Fibroblast of the aortic adventitia (primary cell): ENCODE measurements at regions not wholly inside any gene's neighbourhood (a gene's known extent, or its start where the extent isn't known, plus 50 kb on each side); places are given as distances from the start of the nearest gene placed in this dataset.
A peak's percentile ranks its signal among the peaks of the same experiment; 100 is the strongest.

Experiments used
- DNase-seq: peaks from one replicate; pipeline ENCODE4 v3.0.0-alpha.2; 2010; ENCODE audit warnings: low read depth
- H3K4me3 ChIP-seq: 2 replicates; pipeline ENCODE4 v1.5.1; 2011; ENCODE audit warnings: low read depth, mild to moderate bottlenecking, control low read depth, low read length, moderate library complexity
- TF ChIP-seq, protein P1 (sequence below): IDR thresholded peaks from 2 replicates; pipeline ENCODE4 v1.5.1; 2011; ENCODE audit warnings: mild to moderate bottlenecking, low read length, control low read depth, inconsistent platforms; ENCODE audit not compliant: insufficient read depth

DNA sequence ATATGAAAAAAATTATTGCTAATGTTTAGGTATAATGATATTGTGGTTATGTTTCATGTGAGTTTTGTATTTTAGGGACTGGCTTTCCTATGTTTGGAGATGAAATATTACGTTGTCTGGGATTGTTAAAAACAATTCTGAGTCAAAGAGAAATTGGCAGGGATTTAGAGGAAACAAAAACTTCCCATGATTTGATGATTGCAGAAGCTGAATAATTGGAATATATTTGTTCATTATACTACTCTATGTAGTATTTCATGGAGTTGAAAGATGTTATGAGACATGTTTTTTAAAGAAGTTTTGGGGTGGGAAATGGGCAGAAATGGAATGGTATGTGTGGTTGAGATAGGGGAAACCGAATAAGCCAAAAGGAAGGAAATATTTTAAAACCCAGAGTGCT lies 1392.9 kb downstream of the EFNB2 start:
- DNase-seq = no peak
- TF ChIP-seq, protein P1, sequence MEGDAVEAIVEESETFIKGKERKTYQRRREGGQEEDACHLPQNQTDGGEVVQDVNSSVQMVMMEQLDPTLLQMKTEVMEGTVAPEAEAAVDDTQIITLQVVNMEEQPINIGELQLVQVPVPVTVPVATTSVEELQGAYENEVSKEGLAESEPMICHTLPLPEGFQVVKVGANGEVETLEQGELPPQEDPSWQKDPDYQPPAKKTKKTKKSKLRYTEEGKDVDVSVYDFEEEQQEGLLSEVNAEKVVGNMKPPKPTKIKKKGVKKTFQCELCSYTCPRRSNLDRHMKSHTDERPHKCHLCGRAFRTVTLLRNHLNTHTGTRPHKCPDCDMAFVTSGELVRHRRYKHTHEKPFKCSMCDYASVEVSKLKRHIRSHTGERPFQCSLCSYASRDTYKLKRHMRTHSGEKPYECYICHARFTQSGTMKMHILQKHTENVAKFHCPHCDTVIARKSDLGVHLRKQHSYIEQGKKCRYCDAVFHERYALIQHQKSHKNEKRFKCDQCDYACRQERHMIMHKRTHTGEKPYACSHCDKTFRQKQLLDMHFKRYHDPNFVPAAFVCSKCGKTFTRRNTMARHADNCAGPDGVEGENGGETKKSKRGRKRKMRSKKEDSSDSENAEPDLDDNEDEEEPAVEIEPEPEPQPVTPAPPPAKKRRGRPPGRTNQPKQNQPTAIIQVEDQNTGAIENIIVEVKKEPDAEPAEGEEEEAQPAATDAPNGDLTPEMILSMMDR = no peak
- H3K4me3 ChIP-seq = no peak overlapping the region

DNA sequence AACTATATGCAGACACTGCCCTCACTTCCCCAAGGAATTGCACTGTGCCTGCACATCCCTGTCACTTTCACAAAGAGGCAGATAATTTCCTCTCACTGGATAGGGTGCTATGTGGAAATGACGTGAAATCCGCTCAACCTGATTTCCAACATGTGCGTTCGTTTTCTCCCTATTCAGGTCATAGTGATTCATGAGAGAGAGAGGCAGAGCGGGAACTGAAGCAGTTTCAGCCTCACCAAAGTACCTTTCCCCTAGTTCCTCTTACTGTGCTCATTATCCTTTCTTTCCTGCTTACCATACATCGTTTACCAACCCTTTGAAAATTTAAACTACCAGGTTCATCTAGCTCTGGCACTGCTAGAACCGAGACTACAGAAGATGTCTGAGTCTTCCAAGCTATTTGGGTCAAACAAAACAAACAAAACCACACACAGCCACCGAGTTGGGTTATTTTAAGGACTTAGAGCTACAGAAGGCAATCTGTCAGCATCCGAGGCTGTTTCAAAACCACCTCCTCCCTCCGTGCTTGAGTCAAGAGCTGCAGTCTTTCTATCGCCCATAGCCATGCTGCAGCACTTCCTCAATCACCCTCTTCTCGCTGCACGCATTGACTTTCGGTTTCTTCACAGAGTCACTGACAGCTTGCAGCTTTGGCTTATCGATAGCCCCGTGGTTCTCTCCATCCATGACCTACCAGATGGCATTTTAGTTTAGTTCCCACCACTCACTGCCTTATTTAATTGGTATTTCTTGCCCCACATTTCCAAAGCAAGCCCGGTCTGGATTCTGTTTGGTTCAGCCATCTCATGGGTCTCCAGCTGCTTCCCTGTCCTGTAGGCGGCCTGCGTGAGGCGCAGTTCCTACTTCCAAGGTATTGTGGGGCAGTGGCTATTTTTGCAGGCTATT lies 1395.8 kb downstream of the EFNB2 start:
- no peak overlapping the region for H3K4me3 ChIP-seq
- TF ChIP-seq, protein P1 = no peak
- DNase-seq = peak; percentile 0

DNA sequence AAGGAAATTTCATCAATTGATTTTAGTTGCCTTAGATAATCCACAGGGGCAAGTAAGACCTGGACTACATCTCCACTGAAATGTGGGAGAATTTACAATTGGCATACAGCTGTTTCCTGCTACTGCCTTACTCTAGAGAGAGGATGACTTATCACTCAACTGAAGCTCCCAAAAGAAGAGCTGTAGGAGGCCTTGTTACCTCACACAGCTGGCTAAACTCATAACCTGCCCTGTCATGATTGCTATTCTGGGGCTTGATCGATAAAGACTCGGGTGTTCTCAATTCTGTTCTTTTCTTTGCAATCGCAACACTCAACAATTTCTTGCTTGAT lies 1396.4 kb downstream of the EFNB2 start:
- no peak for DNase-seq
- no peak overlapping the region for H3K4me3 ChIP-seq
- TF ChIP-seq, protein P1 = no peak

DNA sequence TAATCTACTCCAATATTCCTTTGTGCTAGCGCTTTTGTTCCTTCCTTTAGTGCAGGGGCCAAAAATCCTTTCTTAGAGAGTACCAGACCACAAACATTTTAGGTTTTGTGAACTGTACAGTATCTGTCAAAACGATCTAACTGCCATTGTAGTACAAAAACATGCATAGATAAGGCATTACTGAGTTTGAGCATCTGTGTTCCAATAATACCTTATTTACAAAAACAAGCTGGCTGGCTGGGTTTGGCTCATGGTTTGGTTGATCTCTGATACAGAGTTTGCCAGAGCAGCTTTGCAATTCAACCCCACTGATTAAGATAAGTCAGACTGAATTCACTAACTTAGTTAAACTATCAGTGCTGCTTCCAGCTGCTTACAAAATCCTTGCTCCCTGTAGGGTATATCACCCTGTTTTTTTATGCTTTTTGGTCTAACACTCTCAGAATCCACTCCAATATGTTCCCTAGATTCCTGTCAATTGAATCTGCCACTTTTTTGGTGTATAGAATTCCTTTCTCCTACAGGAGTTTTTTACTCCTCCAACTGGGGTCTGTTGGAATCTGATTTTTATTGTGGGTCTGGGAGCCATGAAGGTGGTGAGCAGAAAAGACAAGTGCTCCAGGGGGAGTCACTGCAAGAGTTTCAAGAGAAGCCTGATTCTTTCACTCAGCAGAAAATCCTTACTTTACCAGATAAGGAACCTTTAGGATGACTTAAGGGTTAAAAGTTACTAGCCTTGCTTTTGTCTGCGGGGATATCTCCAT lies 1399.4 kb downstream of the EFNB2 start:
- DNase-seq = no peak
- no peak overlapping the region for H3K4me3 ChIP-seq
- TF ChIP-seq, protein P1 = no peak

DNA sequence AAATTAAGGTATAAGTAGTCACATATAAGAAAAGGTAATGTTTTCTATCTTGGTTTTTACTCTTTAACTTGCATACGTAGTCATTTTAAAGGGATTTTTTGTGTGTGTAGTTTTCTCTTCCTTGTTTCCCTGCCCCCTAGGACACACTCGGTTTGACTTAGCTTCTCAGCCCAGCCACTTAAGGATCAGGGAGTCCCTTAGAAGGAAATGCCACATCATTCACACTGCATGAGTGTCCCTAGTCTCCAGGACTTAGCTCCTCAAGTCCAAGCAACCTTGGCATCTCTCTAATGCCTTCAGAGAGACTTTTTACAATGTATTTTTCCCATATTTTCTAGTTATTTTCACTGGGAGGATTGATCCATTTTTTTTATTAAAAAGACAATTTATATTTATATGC lies 1407.7 kb downstream of the EFNB2 start:
- H3K4me3 ChIP-seq = no peak overlapping the region
- no peak for DNase-seq
- TF ChIP-seq, protein P1 = no peak

DNA sequence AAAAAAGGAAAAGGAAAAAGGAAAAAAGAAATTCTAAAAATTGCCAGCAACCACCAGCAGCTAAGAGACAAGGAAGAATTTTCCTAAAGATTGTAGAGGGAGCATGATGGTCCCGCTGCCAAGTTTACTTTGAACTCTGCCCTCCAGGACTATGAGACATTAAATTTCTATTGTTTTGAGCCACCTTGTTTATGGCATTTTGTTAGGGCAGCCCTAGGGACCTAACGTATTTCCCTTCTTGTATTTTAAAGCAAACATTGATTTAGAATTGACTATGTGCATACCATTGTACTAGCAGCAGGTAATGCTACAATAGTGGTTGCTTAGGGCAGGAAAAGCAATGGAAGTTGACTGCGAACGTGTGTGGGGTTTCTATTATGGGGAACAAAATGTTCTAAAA lies 1414.2 kb downstream of the EFNB2 start:
- no peak for DNase-seq
- TF ChIP-seq, protein P1 = no peak
- no peak overlapping the region for H3K4me3 ChIP-seq
